ENCODE measurements at regions not wholly inside any gene's neighbourhood (a gene's known extent, or its start where the extent isn't known, plus 50 kb on each side); places are given as distances from the start of the nearest gene placed in this dataset.

DNA sequence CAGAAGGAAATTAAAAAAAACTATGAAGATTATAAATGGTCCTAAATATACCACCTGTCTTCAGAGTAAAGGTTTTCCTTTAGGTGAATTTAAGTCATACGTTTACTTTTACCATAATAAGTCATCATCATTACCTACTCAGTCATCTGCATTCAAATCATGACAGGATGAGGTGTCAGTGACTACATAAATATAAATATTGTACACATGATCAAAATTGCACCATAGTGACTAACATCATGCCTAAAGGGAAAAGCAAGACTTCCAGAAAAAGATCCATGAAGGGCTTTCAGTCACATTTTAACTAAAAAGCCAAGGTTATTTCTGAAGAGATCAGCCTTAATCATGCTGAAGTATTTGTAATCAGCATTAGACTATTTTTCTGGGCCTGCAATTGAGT lies 759.9 kb upstream of the FLRT2 start:
- ATAC-seq (no peak), DNase-seq (no peak)
- H3K27me3 Mint-ChIP-seq, result no peaks in the 10 kb centered on the region
- POLR2A ChIA-PET, result no interaction called here
- no peaks in the 10 kb centered on the region for H3K36me3 Mint-ChIP-seq (ENCODE audit: low read depth)
- H3K9me3 Mint-ChIP-seq (ENCODE audit: low read depth), result peaks cover 12% of the 10 kb centered on the region
- H3K4me1 Mint-ChIP-seq, result no peaks in the 10 kb centered on the region
- CTCF ChIA-PET, result no interaction called here
- intact Hi-C loops (cut with DNase I, micrococcal nuclease), result no loop called here
- no peak overlapping the region for H3K4me3 Mint-ChIP-seq
- H3K27ac Mint-ChIP-seq, result no peak overlapping the region

DNA sequence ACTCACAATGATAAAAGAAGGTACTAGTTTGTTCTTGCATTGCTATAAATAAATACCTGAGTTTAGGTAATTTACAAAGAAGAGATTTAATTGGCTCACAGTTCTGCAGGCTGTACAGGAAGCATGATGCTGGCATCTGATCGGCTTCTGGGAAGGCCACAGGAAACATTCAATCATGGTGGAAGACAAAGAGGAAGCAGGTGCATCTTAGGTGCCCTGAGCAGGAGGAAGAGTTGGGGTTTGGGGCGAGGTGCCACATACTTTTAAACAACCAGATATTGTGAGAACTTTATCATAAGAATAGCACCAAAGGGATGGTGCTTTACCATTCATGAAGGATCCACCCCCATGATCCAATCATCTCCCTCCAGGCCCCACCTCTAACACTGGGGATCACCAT lies 752.6 kb upstream of the FLRT2 start:
- POLR2A ChIA-PET, result no interaction called here
- H3K4me1 Mint-ChIP-seq, result no peaks in the 10 kb centered on the region
- H3K27ac Mint-ChIP-seq, result no peak overlapping the region
- CTCF ChIA-PET, result no interaction called here
- H3K4me3 Mint-ChIP-seq, result no peak overlapping the region
- no peak for ATAC-seq
- no peak for DNase-seq
- H3K9me3 Mint-ChIP-seq (ENCODE audit: low read depth), result peaks cover 18% of the 10 kb centered on the region
- no peaks in the 10 kb centered on the region for H3K27me3 Mint-ChIP-seq
- H3K36me3 Mint-ChIP-seq (ENCODE audit: low read depth), result no peaks in the 10 kb centered on the region
- intact Hi-C loops (cut with DNase I, micrococcal nuclease), result no loop called here

DNA sequence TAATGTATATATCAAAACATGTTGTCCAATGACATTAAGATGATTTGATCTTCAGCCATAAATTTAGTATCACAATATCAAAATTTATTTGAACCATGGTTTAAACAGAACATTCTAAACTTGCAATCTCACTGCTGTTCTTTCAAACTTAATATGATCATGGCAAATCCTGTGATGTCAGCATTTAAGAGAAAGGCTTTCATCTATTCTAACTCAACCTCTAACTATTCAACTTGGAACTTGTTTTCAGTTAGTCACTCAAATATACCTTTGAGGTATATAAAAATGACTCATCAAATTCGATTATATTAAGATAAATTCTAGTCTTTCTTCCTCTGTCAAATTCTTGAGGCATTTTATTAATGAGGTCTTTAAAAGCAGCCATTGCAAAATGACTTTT lies 747.0 kb upstream of the FLRT2 start:
- Mint-ChIP-seq H3K9me3 (ENCODE audit: low read depth) (peaks cover 10% of the 10 kb centered on the region), H3K27me3 (no peaks in the 10 kb centered on the region), H3K4me1 (no peaks in the 10 kb centered on the region), H3K4me3 (no peak overlapping the region), H3K27ac (no peak overlapping the region), H3K36me3 (ENCODE audit: low read depth) (no peaks in the 10 kb centered on the region)
- ATAC-seq (no peak), DNase-seq (no peak)
- intact Hi-C loops (cut with DNase I, micrococcal nuclease), result no loop called here
- POLR2A ChIA-PET, result no interaction called here
- CTCF ChIA-PET, result no interaction called here

DNA sequence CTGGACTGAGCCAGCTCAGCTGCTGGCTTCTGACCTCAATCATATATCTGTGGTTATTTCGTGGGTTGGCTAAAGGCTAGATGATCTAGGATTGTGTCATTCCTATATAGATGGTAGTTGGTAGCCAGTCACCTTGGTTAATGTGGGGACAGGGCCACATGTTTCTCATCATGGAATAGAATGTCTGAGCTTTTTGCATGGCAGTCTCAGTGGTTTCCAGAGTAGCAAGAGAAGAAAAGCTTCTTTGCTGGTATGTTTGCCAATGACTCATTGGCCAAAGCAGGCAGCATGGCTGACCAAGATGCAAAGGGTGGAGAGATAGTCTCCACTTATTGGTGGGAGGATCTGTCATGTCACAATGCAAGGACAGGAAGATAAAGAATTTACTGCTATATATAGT lies 746.4 kb upstream of the FLRT2 start:
- Mint-ChIP-seq H3K36me3 (ENCODE audit: low read depth) (no peaks in the 10 kb centered on the region), H3K27ac (no peak overlapping the region), H3K4me3 (no peak overlapping the region), H3K9me3 (ENCODE audit: low read depth) (peaks cover 10% of the 10 kb centered on the region), H3K27me3 (no peaks in the 10 kb centered on the region), H3K4me1 (no peaks in the 10 kb centered on the region)
- POLR2A ChIA-PET, result no interaction called here
- intact Hi-C loops (cut with DNase I, micrococcal nuclease), result no loop called here
- CTCF ChIA-PET, result no interaction called here
- ATAC-seq (no peak), DNase-seq (no peak)

DNA sequence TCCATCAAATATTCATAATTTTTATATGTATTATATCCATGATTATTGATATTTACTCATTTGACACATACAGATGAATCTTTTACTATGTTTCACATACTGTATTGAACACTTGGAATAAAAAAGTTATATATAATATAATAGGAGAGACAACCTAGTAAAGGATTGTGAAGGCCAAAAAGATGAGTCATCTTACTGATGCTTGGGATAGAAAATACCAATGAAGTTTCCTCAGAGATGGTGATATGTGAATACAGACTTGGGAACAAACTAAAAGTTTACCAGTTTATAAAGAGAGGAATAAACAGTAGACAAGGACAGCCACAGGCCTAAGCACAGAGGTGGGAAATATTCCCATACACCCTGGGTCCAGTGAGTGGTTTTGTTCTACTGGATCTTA lies 743.9 kb upstream of the FLRT2 start:
- no peaks in the 10 kb centered on the region for H3K36me3 Mint-ChIP-seq (ENCODE audit: low read depth)
- intact Hi-C loops (cut with DNase I, micrococcal nuclease), result no loop called here
- H3K9me3 Mint-ChIP-seq (ENCODE audit: low read depth), result peaks cover 5% of the 10 kb centered on the region
- ChIA-PET CTCF (no interaction called here), POLR2A (no interaction called here)
- H3K4me3 Mint-ChIP-seq, result no peak overlapping the region
- no peak overlapping the region for H3K27ac Mint-ChIP-seq
- H3K27me3 Mint-ChIP-seq, result no peaks in the 10 kb centered on the region
- DNase-seq (no peak), ATAC-seq (no peak)
- H3K4me1 Mint-ChIP-seq, result no peaks in the 10 kb centered on the region

DNA sequence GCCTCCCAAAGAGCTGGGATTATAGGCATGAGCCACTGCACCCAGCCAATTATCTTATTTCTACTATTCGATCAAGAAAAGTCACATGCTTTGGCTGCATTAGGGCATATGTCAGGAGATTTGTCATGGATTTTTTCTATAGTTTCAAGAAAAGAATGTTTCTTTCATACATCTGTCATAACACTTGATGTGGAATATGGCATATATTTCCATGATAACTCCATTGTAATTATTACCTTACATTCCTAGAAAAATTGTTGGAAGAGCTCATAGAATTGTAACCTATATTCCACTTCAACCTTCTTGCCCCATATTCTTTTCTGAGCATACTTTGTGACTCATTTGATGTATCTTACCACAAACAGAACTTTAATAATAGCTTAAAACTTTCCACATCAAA lies 740.9 kb upstream of the FLRT2 start:
- intact Hi-C loops (cut with DNase I, micrococcal nuclease), result no loop called here
- ATAC-seq (no peak), DNase-seq (no peak)
- Mint-ChIP-seq H3K36me3 (ENCODE audit: low read depth) (no peaks in the 10 kb centered on the region), H3K9me3 (ENCODE audit: low read depth) (peaks cover 10% of the 10 kb centered on the region), H3K4me3 (no peak overlapping the region), H3K27ac (no peak overlapping the region), H3K4me1 (no peaks in the 10 kb centered on the region), H3K27me3 (no peaks in the 10 kb centered on the region)
- ChIA-PET POLR2A (no interaction called here), CTCF (interaction anchor here (0.7 kb wide), 1 partner anchor 40 kb away, joined by 3 read pairs; no protein-coding TSS in a partner anchor)

DNA sequence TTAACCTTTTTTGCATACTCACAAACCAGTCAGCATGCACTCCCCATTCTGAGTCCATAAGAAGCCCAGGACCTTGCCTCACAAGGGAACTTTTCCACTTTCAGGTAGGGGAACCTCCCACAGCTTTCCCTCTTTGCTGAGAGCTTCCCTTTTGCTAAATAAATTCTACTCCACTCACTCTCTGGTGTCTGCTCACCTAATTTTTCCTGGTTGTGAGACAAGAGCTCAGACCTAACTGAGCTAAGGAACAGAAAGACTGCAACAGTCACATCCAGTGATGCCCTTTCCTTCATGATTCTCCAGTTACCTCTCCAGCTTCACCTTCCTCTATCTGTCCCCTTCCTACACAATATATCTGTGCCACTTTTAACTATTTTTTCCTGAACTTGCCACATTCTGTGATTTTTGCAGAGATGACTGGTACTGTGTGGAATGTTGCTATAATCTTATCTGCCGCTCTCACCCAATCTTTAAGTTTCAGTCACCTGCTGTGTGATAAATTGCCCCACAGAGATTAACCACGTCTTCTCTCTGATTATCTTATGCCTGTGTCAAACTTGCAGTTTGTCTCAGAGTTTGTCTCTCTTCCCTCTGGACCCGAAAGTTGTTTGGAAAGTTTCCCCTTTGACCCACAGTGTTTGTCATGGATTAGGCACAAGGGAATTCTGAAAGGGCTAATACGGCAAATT lies 737.1 kb upstream of the FLRT2 start:
- ChIA-PET POLR2A (no interaction called here), CTCF (no interaction called here)
- intact Hi-C loops (cut with DNase I, micrococcal nuclease), result no loop called here
- DNase-seq, result no peak
- Mint-ChIP-seq H3K36me3 (ENCODE audit: low read depth) (no peaks in the 10 kb centered on the region), H3K4me1 (no peaks in the 10 kb centered on the region), H3K27me3 (no peaks in the 10 kb centered on the region), H3K9me3 (ENCODE audit: low read depth) (peaks cover 16% of the 10 kb centered on the region), H3K27ac (no peak overlapping the region), H3K4me3 (no peak overlapping the region)
- ATAC-seq, result no peak

DNA sequence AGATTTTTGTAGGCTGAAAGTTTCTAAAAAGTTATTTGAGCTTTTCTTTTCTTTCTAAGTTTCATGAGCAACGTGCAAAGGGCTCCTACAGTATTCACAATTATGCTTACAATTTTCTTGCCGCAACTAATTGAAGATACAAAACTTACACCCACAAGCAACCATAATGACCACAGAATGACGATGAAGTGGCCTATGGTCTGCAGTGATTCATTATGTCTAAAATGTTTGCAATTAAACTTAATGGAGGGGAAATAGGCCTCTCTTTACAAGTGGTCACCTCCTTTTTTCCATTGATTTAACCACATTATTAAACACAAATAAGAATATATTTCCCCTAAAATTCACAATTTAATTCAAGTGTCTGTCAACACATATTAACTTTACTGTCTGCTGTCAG lies 732.6 kb upstream of the FLRT2 start:
- DNase-seq (no peak), ATAC-seq (no peak)
- Mint-ChIP-seq H3K27me3 (no peaks in the 10 kb centered on the region), H3K27ac (no peak overlapping the region), H3K9me3 (ENCODE audit: low read depth) (peaks cover 13% of the 10 kb centered on the region), H3K4me1 (no peaks in the 10 kb centered on the region), H3K36me3 (ENCODE audit: low read depth) (no peaks in the 10 kb centered on the region), H3K4me3 (no peak overlapping the region)
- CTCF ChIA-PET, result no interaction called here
- intact Hi-C loops (cut with DNase I, micrococcal nuclease), result no loop called here
- POLR2A ChIA-PET, result no interaction called here

DNA sequence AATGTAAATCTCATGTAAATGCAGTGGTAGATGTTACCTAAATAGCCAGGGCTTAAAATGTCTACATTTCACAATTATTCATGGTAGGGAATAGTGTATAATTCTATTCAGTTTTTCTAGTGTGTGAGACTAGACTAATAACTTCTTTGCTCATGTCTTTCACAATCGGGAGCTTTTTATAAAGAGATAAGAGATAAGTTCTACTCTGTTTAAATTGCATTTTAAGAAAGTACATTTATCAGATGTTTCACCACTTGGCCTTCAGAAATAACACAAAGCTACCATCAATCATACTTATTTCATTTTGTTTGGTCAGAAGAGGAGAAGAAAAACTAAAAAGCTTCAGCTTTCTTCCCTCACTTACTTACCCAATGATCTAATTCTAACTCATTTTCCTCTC lies 725.5 kb upstream of the FLRT2 start:
- peaks cover 6% of the 10 kb centered on the region for H3K9me3 Mint-ChIP-seq (ENCODE audit: low read depth)
- H3K27ac Mint-ChIP-seq, result no peak overlapping the region
- ATAC-seq (no peak), DNase-seq (no peak)
- ChIA-PET CTCF (interaction anchor here (0.7 kb wide), 1 partner anchor 517 kb away, joined by 3 read pairs; no protein-coding TSS in a partner anchor), POLR2A (no interaction called here)
- intact Hi-C loops (cut with DNase I, micrococcal nuclease), result no loop called here
- no peaks in the 10 kb centered on the region for H3K36me3 Mint-ChIP-seq (ENCODE audit: low read depth)
- H3K4me3 Mint-ChIP-seq, result no peak overlapping the region
- no peaks in the 10 kb centered on the region for H3K4me1 Mint-ChIP-seq
- no peaks in the 10 kb centered on the region for H3K27me3 Mint-ChIP-seq

DNA sequence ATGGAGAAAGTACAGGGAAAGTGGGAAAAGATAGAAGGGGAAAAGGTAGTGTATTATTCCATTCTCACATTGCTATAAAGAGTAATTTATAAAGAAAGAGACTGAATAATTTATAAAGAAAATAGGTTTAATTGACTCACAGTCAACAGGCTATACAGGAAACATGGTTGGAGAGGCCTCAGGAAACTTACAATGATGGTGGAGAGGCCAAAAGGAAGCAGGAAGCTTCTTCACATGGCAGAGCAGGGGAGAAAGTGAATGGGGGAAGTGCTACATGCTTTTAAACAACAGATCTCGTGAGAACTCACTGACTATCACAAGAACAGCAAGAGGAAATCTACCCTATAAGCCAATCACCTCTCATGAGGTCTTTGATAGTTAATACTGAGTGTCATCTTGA lies 725.0 kb upstream of the FLRT2 start:
- no peak for ATAC-seq
- no peak overlapping the region for H3K4me3 Mint-ChIP-seq

DNA sequence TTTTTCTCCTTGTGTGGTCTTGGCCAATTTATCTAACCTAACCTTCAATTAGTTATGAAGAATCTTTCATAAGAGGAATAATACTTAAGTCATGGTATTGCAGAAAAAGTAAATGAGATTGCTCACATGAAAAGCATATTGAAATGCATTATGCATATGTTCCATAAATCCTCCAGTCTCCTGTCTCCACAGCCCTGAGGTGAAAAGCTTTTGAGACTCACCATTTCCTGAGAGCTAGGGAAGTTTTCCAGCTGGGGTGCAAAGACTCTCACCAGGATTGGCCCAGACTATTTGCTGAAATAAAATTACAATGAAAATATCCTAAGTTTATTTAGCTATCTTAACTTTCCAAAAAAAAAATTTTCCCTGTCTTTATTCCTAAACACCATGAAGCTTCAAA lies 723.8 kb upstream of the FLRT2 start:
- Mint-ChIP-seq H3K27me3 (no peaks in the 10 kb centered on the region), H3K36me3 (ENCODE audit: low read depth) (no peaks in the 10 kb centered on the region), H3K9me3 (ENCODE audit: low read depth) (peaks cover 9% of the 10 kb centered on the region), H3K4me1 (no peaks in the 10 kb centered on the region), H3K4me3 (no peak overlapping the region), H3K27ac (no peak overlapping the region)
- intact Hi-C loops (cut with DNase I, micrococcal nuclease), result no loop called here
- ATAC-seq (no peak), DNase-seq (no peak)
- CTCF ChIA-PET, result no interaction called here
- POLR2A ChIA-PET, result no interaction called here

More for the DNA sequence above, 725.0 kb upstream of the FLRT2 start:
- Mint-ChIP-seq H3K27me3 (no peaks in the 10 kb centered on the region), H3K4me1 (no peaks in the 10 kb centered on the region), H3K36me3 (ENCODE audit: low read depth) (no peaks in the 10 kb centered on the region), H3K27ac (no peak overlapping the region), H3K9me3 (ENCODE audit: low read depth) (peaks cover 6% of the 10 kb centered on the region)
- intact Hi-C loops (cut with DNase I, micrococcal nuclease), result no loop called here
- ChIA-PET POLR2A (no interaction called here), CTCF (interaction anchor here (0.7 kb wide), 1 partner anchor 517 kb away, joined by 3 read pairs; no protein-coding TSS in a partner anchor)
- no peak for DNase-seq

DNA sequence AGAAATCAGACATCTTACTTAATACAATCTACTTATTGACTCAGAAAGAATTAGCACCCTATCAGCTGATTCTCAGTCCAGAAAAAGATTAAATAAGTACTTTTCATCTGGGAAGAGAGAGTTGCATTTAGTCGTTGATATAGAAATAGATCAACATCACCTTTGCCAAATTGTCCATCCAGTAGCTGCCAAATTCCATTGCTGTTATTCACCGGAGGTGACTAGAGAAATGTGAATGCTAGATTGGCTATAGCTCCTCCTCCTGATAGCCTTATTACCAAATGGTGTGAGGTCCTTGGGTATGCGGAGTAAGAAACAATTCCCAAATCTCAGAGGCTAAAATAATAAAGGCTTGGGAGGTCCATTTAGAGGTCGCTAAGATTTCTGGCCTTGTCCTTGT lies 723.3 kb upstream of the FLRT2 start:
- ChIA-PET POLR2A (no interaction called here), CTCF (no interaction called here)
- no peaks in the 10 kb centered on the region for H3K27me3 Mint-ChIP-seq
- ATAC-seq (no peak), DNase-seq (no peak)
- H3K27ac Mint-ChIP-seq, result no peak overlapping the region
- intact Hi-C loops (cut with DNase I, micrococcal nuclease), result no loop called here
- no peaks in the 10 kb centered on the region for H3K4me1 Mint-ChIP-seq
- peaks cover 9% of the 10 kb centered on the region for H3K9me3 Mint-ChIP-seq (ENCODE audit: low read depth)
- H3K36me3 Mint-ChIP-seq (ENCODE audit: low read depth), result no peaks in the 10 kb centered on the region
- H3K4me3 Mint-ChIP-seq, result no peak overlapping the region

DNA sequence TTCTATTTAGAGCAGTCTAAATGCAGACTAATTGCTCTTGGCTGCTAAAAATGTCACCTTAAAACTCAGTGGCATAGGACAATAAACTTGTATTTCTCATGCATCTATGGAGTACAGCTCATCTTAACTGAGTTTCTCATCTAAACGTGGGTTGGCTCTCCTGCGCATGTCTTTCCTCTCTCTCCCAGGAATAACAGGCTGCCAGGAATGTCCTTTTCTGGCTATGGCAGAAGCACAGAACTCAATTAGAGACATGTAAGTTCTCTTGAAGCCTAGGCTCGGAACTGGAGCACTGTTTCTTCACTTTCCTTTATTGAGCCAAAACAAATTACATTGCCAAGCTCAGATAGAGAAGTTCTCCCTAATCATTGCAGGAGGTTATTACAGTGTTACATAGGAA lies 722.3 kb upstream of the FLRT2 start:
- ChIA-PET CTCF (no interaction called here), POLR2A (no interaction called here)
- Mint-ChIP-seq H3K9me3 (ENCODE audit: low read depth) (peaks cover 9% of the 10 kb centered on the region), H3K27me3 (no peaks in the 10 kb centered on the region), H3K27ac (no peak overlapping the region), H3K4me1 (no peaks in the 10 kb centered on the region), H3K4me3 (no peak overlapping the region), H3K36me3 (ENCODE audit: low read depth) (no peaks in the 10 kb centered on the region)
- DNase-seq (no peak), ATAC-seq (no peak)
- intact Hi-C loops (cut with DNase I, micrococcal nuclease), result no loop called here
